ENCODE measurements at regions not wholly inside any gene's neighbourhood (a gene's known extent, or its start where the extent isn't known, plus 50 kb on each side); places are given as distances from the start of the nearest gene placed in this dataset.
"Not testable (repeated sequence)": the region's sequence is repeated elsewhere in the genome, so short reads cannot be mapped to it uniquely, and the experiment has no call there.

DNA sequence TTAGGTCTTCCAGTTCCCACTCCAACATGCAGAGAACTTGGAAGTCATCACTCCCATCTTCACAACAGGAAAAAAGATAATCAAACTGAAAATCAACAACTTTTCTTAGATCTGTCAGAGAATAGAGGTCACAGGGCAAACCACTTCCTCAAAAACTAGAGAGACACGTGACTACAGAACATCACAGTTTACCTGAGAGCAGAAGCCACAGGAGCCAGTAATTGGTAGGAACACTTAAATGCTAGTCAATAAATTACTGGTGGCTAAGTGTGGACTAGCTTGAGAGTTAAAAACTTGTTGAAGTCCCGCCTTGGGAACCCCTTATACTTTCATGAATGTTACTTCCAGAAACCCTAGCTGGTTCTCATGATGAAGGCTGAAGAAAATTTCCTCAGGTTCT is 81.1 kb downstream of the THSD1 start:
- DNase-seq: not testable (repeated sequence)

DNA sequence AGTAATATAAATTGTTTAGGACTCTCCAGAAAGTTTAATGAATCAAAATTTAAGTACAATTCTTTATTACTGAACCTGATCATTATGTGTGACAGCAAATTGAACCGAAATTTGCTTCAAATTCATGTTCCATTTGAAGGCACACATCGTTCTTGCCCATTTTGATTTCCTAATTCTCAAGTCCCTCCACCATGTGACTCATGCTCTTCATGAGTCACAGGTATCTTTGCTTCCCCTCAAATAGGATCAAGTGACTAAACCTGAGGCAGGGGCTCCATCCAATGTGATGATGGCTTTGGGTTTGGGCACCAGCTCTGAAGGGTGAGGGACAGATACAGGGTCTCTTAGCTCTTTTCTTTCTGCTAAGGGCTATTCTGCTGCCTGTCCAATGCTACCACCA is 86.1 kb downstream of the THSD1 start:
- DNase-seq: no peak

DNA sequence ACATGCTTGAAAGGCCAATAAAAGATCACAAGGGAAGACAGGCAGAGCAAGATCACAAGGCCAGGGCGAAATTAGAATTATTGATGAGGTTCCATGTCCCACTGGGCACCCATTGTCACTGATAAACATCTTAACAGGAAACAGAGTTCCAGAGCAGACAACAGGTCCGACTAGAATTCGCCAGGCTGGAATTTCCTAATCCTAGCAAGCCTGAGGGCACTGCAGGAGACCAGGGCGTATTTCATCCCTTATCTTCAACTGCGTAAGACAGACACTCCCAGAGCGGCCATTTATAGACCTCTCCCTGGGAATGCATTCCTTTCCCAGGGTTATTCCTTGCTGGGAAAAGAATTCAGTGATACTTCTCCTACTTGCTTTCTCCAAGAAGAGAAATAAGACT is 96.1 kb downstream of the THSD1 start:
- not testable (repeated sequence) for DNase-seq

DNA sequence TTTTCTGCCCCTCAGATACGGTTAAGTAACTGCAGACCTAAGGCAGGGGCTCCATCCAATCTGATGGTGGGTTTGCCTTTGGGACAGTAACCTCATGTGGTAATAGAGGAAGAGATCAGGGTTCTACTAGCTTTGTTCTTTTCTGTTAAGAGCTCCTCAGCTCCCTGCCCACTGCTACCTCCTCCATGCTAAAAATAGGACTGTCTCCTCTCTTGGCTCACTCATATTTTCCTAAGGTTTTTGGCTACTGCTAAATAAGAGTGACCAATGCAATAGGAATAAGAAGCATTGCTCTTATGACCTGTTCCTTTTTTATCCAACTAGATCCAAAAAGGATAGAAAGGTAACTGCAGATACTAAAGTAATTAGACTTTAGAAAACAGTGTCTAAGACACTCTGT is 99.6 kb downstream of the THSD1 start:
- not testable (repeated sequence) for DNase-seq

DNA sequence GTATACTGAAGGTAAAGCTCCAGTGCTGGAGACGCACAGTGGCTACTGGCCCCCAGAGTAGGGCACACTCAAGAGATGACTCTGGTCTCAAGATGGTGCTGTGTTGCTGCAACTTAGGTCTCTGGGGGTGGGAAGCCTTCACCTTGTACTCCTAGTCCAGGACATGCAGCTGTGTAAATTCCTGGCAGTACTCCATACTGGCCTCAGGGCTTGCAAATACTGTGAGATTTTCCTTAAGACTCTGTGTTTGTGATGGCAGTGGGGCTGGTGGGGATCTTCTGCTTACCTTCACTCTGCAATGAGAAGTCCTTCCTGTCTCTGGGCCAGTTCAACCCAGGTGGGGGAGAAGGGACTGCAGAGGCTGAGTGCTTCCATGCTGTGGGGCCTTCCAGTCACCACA is 102.9 kb downstream of the THSD1 start:
- DNase-seq: not testable (repeated sequence)

DNA sequence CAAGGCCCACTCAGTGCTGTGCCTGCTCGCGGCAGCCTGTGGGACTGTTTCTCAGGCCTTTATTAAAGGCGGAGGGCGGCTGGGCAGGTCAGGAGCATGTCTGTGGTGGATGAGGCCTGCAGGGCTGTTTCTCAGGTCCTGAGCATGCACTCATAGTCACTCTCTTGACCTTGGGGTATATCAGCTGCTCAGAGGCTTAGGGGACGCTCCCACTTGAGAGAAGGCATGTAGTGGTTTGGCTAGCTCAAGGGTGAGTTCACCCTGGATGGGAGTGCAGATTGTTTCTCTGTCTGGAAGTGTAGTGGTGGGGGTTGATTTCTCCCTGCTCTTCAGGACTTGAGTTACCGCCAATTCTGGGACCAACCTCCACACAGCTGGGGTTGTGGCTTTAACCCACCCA is 103.3 kb downstream of the THSD1 start:
- not testable (repeated sequence) for DNase-seq

DNA sequence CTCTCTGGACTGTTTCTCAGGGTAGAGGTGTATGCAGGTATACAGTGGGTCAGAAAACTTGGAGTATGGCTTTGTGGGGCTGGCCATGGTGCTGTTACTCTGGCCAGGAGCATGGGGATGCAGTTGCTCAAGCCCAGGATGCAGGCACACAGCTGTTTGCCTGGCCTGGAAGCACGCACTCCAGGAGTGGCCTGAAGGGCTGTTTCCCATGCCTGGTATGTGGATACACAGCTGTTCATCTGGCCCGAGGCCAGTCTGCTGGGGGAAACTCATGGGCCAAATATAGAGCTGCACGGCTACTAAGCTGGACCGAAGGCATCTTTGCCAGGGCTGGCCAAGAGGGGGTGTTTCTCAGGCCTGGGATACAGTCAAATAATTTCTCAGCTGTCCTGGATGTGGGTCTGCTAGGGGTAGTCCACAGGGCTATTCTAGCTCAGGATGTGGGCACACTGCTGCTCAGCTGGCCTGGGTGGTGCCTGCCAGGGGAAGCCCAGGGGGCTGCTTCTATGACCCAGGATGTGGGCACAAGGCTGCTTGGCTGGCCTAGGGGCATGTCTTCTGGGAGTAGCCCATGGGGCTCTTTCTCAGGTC is 104.1 kb downstream of the THSD1 start:
- DNase-seq: not testable (repeated sequence)

DNA sequence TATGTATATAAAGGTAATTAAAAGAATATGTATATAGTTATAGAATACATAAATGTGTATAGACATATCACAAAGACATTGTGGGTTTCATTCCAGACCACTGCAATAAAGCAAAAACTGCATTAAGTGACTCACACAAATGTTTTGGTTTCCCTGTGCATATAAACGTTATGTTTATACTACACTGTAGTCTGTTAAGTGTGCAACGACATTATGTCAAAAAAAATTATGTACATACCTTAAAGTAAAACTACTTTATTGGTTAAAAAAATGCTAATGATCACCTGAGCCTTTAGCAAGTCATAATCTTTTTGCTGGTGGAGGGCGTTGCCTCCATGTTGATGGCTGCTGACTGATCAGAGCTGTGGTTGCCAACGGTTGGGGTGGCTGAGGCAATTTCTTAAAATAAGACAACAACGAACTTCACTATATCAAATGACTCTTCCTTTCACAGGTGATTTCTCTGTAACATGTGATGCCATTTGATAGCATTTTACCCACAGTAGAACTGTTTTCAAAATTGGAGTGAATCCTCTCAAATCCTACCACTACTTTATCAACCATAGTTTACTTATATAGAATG is 107.8 kb downstream of the THSD1 start:
- not testable (repeated sequence) for DNase-seq

DNA sequence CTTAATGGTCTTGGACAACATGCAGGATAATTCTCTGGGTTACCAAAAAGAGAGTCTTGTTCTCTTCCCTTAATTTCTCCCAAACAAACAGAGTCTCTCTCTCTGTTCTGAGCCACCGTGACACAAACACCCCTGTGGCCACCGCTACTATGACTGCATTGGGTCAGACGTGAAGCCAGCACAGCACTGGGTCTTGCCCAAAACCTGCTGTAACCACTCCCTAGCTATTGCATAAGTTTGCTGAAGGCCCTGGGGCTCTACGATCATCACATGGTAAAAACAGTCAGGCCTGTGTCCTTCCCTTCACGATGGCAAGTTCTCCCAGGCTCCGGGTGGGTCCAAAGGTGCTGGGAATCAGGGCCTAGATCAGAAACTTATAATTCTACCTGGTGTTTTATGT is 117.1 kb downstream of the THSD1 start:
- not testable (repeated sequence) for DNase-seq

DNA sequence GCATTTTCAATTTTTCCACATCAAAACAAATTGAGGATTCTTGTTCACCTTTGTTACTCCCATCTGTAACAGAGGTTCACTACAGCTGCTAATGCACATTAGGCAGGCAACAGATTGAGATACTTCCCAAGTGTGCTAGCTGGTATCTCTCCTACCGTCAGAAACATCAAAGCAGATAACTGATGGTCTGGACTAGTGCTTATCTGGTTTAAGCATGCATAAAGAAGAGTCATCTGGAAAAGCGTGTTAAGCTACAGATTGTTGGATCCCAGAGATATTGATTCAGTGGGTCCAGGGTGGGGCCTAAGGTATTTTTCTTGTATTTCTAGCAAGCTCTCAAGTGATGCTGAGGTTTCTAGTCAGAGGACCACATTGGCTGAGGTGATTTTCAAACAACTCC is 122.0 kb upstream of the NEK3 start:
- DNase-seq: not testable (repeated sequence)

DNA sequence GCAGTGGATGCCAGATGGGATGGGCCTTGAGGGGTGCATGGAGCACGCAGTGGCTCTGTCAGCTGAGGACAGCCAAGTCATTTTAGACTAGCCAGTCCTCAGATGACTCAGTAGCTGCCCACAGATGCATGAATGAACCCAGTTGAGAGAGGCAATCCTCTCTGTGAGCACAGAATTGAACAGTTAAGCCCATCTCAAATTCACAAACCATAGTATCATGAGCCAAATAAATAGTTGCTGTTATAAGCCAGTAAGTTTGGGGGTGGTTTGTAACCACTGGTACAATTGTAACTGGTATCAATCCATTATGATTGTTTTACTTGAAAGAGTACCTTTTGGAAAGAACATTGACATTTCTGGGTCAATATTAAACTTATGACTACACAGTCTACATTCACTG is 120.0 kb upstream of the NEK3 start:
- DNase-seq: not testable (repeated sequence)

DNA sequence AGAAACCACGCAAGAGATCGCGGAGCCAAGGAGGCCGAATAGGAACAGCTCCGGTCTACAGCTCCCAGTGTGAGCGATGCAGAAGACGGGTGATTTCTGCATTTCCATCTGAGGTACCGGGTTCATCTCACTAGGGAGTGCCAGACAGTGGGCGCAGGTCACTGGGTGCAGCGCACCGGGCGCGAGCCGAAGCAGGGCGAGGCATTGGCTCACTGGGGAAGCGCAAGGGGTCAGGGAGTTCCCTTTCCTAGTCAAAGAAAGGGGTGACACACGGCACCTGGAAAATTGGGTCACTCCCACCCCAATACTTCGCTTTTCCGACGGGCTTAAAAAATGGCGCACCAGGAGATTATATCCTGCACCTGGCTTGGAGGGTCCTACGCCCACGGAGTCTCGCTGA is 94.9 kb upstream of the NEK3 start:
- not testable (repeated sequence) for DNase-seq

DNA sequence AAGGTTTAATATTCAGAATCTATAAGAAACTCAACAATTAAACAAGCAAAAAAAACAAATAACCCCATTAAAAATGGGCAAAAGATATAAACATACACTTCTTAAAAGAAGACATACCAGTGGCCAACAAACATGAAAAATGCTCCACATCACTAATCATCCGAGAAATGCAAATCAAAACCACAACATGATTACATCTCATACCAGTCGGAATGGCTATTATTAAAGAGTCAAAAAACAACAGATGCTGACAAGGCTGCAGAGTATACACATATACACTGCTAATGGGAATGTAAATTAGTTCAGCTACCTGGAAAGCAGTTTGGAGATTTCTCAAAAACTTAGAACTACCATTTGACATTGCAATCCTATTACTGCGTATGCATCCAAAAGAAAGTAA is 81.4 kb upstream of the NEK3 start:
- not testable (repeated sequence) for DNase-seq

DNA sequence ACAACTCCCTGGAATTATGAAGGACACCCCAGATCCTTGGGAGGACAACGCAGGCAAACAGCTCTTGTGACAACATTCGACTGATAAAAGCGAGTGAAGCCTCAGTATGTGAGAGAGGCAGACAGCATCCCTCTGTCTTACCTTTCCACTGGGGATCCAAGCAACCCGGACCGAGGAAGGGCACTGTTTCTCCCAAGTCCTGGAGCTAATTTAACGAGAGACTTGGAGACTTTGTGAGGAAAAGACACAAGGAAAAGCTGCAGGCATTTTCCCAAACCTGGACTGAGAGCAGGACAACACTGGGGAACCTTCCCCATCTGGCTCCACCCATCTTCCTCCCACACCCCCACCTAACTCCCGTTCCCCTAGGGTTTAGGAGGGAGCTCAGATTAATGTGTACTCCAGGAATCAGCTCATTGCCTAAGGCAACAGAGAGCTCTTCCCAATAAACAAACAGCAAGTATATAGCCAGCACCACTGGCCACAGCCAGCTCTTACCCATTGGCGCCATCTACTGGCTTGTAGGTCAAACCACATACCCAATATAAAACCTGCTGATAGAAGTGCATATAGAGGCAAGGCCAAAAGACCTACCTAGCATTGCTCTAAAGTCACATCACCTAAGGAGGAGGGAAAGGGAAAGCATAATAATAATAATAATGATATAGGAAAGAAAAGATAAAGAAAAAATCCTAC is 76.7 kb upstream of the NEK3 start:
- peak; percentile 38 for DNase-seq

DNA sequence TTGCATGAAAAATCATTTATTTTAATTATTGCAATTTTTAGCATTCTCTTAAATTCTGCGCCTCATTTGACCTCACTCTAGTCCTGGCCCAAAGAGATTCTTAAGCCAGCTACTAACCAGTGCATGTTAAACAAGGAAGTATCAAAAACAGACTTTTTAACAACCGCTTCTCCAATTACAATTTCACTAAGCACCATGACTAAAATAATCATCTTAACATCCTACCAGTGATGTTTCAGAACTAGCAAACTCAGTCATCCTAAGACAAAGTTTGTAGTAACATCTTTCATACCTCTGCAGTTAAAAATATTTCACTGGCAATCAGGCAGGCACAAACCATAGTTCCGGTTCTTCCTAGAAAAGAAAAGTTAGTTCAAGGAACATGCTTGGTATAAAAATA is 75.5 kb upstream of the NEK3 start:
- DNase-seq: not testable (repeated sequence)

DNA sequence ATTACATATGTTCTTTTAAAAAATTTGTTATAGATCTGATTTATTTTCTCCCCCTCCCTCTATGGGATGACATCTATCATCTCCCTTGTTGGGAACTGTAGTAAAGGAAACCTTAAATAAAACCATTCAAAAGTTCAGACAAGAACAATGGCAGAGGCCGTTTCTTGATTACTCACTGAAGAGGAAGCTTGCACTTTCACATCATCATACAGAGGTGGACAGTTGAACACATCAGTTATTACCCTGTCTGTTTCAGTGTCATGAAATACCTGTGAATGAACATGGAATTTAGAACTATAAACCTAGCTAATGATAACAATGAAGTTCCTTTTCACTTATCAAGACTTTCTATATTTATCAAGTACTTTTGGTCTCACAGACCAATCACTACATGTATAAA is 63.7 kb upstream of the NEK3 start:
- not testable (repeated sequence) for DNase-seq

DNA sequence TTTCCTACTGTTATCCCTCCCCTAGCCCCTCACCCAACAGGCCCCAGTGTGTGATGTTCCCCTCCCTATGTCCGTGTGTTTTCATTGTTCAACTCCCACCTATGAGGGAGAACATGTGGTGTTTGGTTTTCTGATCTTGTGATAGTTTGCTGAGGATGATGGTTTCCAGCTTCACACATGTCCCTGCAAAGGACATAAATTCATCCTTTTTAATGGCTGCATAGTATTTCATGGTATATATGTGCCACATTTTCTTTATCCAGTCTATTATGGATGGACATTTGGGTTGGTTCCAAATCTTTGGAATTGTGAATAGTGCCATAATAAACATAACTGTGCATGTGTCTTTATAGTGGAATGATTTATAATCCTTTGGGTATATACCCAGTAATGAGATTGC is 54.5 kb upstream of the NEK3 start:
- not testable (repeated sequence) for DNase-seq

DNA sequence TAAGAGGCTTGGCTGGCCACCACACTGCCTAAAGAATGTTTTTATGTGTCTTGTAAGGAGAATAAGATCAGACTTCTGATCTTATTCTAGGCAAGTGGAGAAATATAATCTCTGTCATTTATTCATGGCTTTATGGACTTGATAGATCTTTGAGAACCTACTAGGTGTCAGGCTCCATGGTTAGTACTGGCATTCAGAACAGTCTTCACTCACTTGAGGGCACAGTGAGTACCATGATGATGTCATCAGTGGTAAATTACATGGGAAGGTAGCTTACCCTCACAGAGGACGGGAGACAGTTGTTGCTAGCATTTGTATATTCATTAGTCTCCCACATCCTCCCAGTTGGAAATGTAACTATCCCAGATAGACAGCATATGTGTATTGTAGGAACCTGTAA is 53.5 kb upstream of the NEK3 start:
- not testable (repeated sequence) for DNase-seq

DNA sequence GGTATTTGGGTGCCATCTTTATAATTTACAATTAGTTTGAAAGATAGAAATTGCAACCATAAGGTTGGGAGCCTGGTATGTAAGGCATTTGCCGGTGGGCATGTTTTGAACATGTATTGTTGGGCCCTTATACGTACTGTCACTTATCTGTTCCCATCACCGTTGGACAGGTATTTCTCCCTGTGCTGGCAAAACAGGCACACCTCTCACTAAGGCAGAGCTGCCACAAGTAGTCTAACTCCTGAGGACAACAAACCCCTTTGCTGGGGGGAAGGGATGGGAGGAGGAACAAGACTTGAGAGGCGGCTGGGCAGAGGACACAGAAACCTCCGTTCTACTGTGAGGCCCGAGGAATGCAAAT is 52.0 kb upstream of the NEK3 start:
- DNase-seq: not testable (repeated sequence)

DNA sequence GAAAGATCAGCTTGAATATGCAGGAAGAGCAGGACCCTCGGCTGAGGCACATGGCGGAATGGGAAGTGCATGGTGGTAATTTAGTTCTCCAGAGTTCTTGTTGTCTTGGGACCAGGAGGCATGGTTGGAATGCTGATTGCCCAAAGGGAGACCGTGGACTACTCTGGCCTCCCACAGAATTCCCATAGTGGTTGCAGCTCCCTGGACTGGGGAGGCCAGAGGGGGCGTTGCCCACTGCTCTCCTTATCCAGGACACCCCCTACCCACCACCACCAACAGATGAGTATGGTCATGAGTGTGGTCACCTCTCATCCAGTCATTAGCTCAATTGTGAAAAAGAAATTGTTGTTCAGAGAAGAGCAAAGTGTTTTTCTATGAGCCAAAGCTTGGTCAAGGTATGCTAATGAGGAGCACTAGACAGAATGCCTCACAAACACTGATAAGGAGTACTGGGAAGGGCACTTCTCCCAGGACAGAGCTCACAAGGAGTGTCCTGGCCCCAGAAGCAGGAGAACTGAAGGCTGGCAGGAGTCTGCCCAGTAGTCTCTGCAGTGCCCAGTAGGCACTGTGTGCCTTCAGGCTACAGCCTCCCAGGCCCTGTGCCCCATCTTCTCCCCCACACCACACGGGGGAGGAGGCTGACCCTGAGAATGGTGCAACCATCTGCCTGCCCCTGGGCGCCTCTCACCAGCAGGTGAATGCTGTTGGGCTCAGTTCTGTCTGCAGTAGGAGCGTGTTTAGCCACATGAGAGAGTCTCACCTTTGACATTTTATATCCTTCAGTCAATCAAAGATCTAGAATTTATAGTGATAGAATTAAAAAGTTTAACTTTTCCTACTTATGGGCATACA is 51.4 kb upstream of the NEK3 start:
- DNase-seq: not testable (repeated sequence)
